SK-N-SH (cell line): ENCODE measurements at regions not wholly inside any gene's neighbourhood (a gene's known extent, or its start where the extent isn't known, plus 50 kb on each side); places are given as distances from the start of the nearest gene placed in this dataset.

ENCODE experiments used
- CHD2 ChIP-seq: fragments of 150-350 bp; IDR thresholded peaks from 2 replicates; pipeline ENCODE4 v1.6.1; 2018; ENCODE audit warnings: low read length; ENCODE audit not compliant: partially characterized antibody
- POLR2AphosphoS5 ChIP-seq: IDR thresholded peaks from 2 replicates; pipeline ENCODE4 v1.6.1; 2012; ENCODE audit warnings: low read depth, low read length
- TF ChIP-seq, protein P1 (sequence below): fragments of 200-600 bp; sonication (generic); IDR thresholded peaks from 2 replicates; pipeline ENCODE4 v1.6.1; 2017; ENCODE audit warnings: antibody characterized with exemption, mild to moderate bottlenecking, moderate library complexity

DNA sequence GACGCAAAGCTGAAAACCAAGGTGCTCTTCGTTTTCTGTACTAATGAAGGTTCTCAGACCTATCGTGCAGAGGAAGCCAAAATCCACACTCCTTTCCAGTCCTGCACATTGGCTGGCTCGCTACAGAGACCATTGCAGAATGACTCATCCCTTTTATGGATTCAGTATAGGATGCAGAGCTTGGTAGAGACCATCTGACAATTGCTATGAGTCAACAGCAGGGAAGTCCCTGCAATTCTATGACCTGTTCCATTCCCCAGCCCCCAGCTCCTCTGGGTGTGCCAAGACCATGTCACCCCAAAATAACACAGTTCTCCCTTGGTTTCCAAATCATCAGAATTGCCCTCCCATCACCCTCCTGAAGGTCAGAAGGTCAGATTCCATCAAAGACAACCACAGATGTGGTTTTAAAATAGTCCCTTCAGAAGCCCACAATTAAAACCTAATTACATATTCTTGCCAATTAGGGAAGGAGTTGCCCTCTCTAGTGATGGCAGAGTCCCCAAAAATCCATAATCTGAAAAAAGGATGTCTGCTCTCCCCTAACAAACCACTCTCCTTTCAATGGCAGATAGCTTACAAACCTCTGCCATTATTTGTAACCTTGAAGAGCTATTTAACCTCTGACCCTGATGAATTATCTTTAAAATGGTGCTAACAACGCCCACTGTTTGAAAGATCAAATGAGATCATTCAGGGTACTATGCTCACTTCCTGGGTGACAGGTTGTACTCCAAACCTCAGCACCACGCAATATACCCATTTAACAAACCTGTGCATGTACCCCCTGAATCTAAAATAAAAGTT lies 108.2 kb upstream of the RBBP6 start:
- TF ChIP-seq, protein P1, sequence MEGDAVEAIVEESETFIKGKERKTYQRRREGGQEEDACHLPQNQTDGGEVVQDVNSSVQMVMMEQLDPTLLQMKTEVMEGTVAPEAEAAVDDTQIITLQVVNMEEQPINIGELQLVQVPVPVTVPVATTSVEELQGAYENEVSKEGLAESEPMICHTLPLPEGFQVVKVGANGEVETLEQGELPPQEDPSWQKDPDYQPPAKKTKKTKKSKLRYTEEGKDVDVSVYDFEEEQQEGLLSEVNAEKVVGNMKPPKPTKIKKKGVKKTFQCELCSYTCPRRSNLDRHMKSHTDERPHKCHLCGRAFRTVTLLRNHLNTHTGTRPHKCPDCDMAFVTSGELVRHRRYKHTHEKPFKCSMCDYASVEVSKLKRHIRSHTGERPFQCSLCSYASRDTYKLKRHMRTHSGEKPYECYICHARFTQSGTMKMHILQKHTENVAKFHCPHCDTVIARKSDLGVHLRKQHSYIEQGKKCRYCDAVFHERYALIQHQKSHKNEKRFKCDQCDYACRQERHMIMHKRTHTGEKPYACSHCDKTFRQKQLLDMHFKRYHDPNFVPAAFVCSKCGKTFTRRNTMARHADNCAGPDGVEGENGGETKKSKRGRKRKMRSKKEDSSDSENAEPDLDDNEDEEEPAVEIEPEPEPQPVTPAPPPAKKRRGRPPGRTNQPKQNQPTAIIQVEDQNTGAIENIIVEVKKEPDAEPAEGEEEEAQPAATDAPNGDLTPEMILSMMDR = no peak
- no peak for TF ChIP-seq CHD2
- TF ChIP-seq POLR2AphosphoS5 = no peak
